Duodenal mucosa (tissue), 2 donors: ENCODE measurements at regions not wholly inside any gene's neighbourhood (a gene's known extent, or its start where the extent isn't known, plus 50 kb on each side); places are given as distances from the start of the nearest gene placed in this dataset.

ENCODE experiments used
- H3K27ac ChIP-seq: one replicate; pipeline ENCODE4 v1.7.0; 2013; ENCODE audit warnings: low read depth, low read length
- H3K27me3 ChIP-seq, 2 donors: one replicate each; pipeline ENCODE4 v1.7.0; 2013; ENCODE audit warnings: low read length in 2 of 2, control low read depth in 1 of 2; ENCODE audit not compliant: insufficient read depth in 2 of 2, control insufficient read depth in 1 of 2
- H3K36me3 ChIP-seq, 2 donors: one replicate each; pipeline ENCODE4 v1.7.0; 2013; ENCODE audit warnings: low read length in 2 of 2, control low read depth in 1 of 2; ENCODE audit not compliant: insufficient read depth in 2 of 2, control insufficient read depth in 1 of 2
- H3K4me1 ChIP-seq, 2 donors: one replicate each; pipeline ENCODE4 v1.7.0; 2013; ENCODE audit warnings: low read length in 2 of 2, control low read depth in 1 of 2; ENCODE audit not compliant: insufficient read depth in 2 of 2, control insufficient read depth in 1 of 2
- H3K4me3 ChIP-seq, 2 donors: one replicate each; pipeline ENCODE4 v1.7.0; 2013; ENCODE audit warnings: low read length in 2 of 2, low read depth in 1 of 2
- H3K9ac ChIP-seq, 2 donors: one replicate each; pipeline ENCODE4 v1.7.0; 2013; ENCODE audit warnings: low read length in 2 of 2, low read depth in 1 of 2
- H3K9me3 ChIP-seq, 2 donors: one replicate each; pipeline ENCODE4 v1.7.0; 2013; ENCODE audit warnings: low read length in 2 of 2, control low read depth in 1 of 2; ENCODE audit not compliant: control insufficient read depth in 1 of 2

- Histone ChIP-seq H3K27ac (no peak overlapping the region), H3K9ac (no peak overlapping the region), H3K4me1 (no peaks in the 10 kb centered on the region), H3K4me3 (no peak overlapping the region), H3K36me3 (no peaks in the 10 kb centered on the region), H3K27me3 (no peaks in the 10 kb centered on the region), H3K9me3 (no peaks in the 10 kb centered on the region)
Measured at GRCh38 chr4:96809563-96809962, 969.7 kb downstream of the PDHA2 start.

- H3K4me1 ChIP-seq = no peaks in the 10 kb centered on the region
- no peak overlapping the region for H3K4me3 ChIP-seq
- H3K9me3 ChIP-seq = no peaks in the 10 kb centered on the region
- H3K27me3 ChIP-seq = no peaks in the 10 kb centered on the region
- H3K36me3 ChIP-seq = no peaks in the 10 kb centered on the region
- H3K27ac ChIP-seq = no peak overlapping the region
- H3K9ac ChIP-seq = no peak overlapping the region
Measured at GRCh38 chr4:96827086-96827485, 987.2 kb downstream of the PDHA2 start.

GRCh38 chr4:96833831-96834230 is 993.9 kb downstream of the PDHA2 start:
- Histone ChIP-seq H3K4me1 (no peaks in the 10 kb centered on the region), H3K27me3 (no peaks in the 10 kb centered on the region), H3K27ac (no peak overlapping the region), H3K4me3 (no peak overlapping the region), H3K9me3 (no peaks in the 10 kb centered on the region), H3K36me3 (no peaks in the 10 kb centered on the region), H3K9ac (no peak overlapping the region)

GRCh38 chr4:96835991-96836390 is 996.1 kb downstream of the PDHA2 start:
- Histone ChIP-seq H3K9ac (no peak overlapping the region), H3K4me3 (no peak overlapping the region), H3K27ac (no peak overlapping the region), H3K27me3 (no peaks in the 10 kb centered on the region), H3K36me3 (no peaks in the 10 kb centered on the region), H3K9me3 (no peaks in the 10 kb centered on the region), H3K4me1 (no peaks in the 10 kb centered on the region)

GRCh38 chr4:96839441-96839840 is 999.5 kb downstream of the PDHA2 start:
- Histone ChIP-seq H3K4me3 (no peak overlapping the region), H3K27me3 (no peaks in the 10 kb centered on the region), H3K9me3 (no peaks in the 10 kb centered on the region), H3K27ac (no peak overlapping the region), H3K36me3 (no peaks in the 10 kb centered on the region), H3K9ac (no peak overlapping the region), H3K4me1 (no peaks in the 10 kb centered on the region)

- Histone ChIP-seq H3K36me3 (no peaks in the 10 kb centered on the region), H3K9me3 (no peaks in the 10 kb centered on the region), H3K27me3 (no peaks in the 10 kb centered on the region), H3K27ac (no peak overlapping the region), H3K9ac (no peak overlapping the region), H3K4me1 (no peaks in the 10 kb centered on the region), H3K4me3 (no peak overlapping the region)
Measured at GRCh38 chr4:96841801-96842200, 1001.9 kb downstream of the PDHA2 start.

GRCh38 chr4:96844858-96845490 is 1005.1 kb downstream of the PDHA2 start:
- Histone ChIP-seq H3K27me3 (no peaks in the 10 kb centered on the region), H3K9me3 (no peaks in the 10 kb centered on the region), H3K4me3 (no peak overlapping the region), H3K27ac (no peak overlapping the region), H3K9ac (no peak overlapping the region), H3K4me1 (no peaks in the 10 kb centered on the region), H3K36me3 (no peaks in the 10 kb centered on the region)

- no peak overlapping the region for H3K4me3 ChIP-seq
- no peaks in the 10 kb centered on the region for H3K27me3 ChIP-seq
- H3K36me3 ChIP-seq = no peaks in the 10 kb centered on the region
- H3K9ac ChIP-seq = no peak overlapping the region
- no peak overlapping the region for H3K27ac ChIP-seq
- H3K9me3 ChIP-seq = no peaks in the 10 kb centered on the region
- no peaks in the 10 kb centered on the region for H3K4me1 ChIP-seq
Measured at GRCh38 chr4:96845819-96846218, 1005.9 kb downstream of the PDHA2 start.

GRCh38 chr4:96874657-96875056 is 1034.8 kb downstream of the PDHA2 start:
- no peaks in the 10 kb centered on the region for H3K27me3 ChIP-seq

GRCh38 chr4:96879527-96879926 is 1039.6 kb downstream of the PDHA2 start:
- no peak overlapping the region for H3K9ac ChIP-seq
- H3K36me3 ChIP-seq = no peaks in the 10 kb centered on the region
- peaks cover 7 to 15% of the 10 kb centered on the region in 2 donors for H3K9me3 ChIP-seq
- no peaks in the 10 kb centered on the region for H3K4me1 ChIP-seq
- no peaks in the 10 kb centered on the region for H3K27me3 ChIP-seq
- no peak overlapping the region for H3K27ac ChIP-seq
- H3K4me3 ChIP-seq = no peak overlapping the region

More at GRCh38 chr4:96874657-96875056, 1034.8 kb downstream of the PDHA2 start:
- no peak overlapping the region for H3K4me3 ChIP-seq
- peaks cover 7 to 15% of the 10 kb centered on the region in 2 donors for H3K9me3 ChIP-seq
- no peak overlapping the region for H3K27ac ChIP-seq
- no peaks in the 10 kb centered on the region for H3K36me3 ChIP-seq
- H3K9ac ChIP-seq = no peak overlapping the region
- no peaks in the 10 kb centered on the region for H3K4me1 ChIP-seq

GRCh38 chr4:96887857-96888256 is 1048.0 kb downstream of the PDHA2 start:
- H3K27ac ChIP-seq = no peak overlapping the region
- no peaks in the 10 kb centered on the region for H3K36me3 ChIP-seq
- H3K4me3 ChIP-seq = no peak overlapping the region
- H3K9ac ChIP-seq = no peak overlapping the region
- no peaks in the 10 kb centered on the region for H3K27me3 ChIP-seq
- H3K9me3 ChIP-seq = no peaks in the 10 kb centered on the region
- no peaks in the 10 kb centered on the region for H3K4me1 ChIP-seq
